Adrenal gland (tissue), 9 donors: ENCODE measurements at regions not wholly inside any gene's neighbourhood (a gene's known extent, or its start where the extent isn't known, plus 50 kb on each side); places are given as distances from the start of the nearest gene placed in this dataset.

ENCODE experiments used
- DNase-seq, 7 donors: peaks; one replicate each; pipeline ENCODE4 v3.0.0-alpha.2; 2019 to 2020
- H3K27ac ChIP-seq, 5 donors: fragments of 200-600 bp; sonication (generic) in 4 of 5; 1 replicate in 3 of 5; 2 replicates in 2 of 5; pipeline versions ENCODE4 v1.5.1 to v1.8.0; 2016 to 2020; ENCODE audit warnings: mild to moderate bottlenecking in 1 of 5
- H3K27me3 ChIP-seq: fragments of 200-600 bp; 2 replicates; pipeline ENCODE4 v1.8.0; 2021
- H3K36me3 ChIP-seq, 2 donors: fragments of 200-600 bp; replicated peaks in 1 of 2; 1 replicate in 1 of 2; 2 replicates in 1 of 2; pipeline versions ENCODE4 v1.5.1 to v1.8.0; 2018 to 2022
- H3K4me1 ChIP-seq, 2 donors: fragments of 200-600 bp; replicated peaks in 1 of 2; 1 replicate in 1 of 2; 2 replicates in 1 of 2; pipeline versions ENCODE4 v1.5.1 to v1.8.0; 2018 to 2021
- H3K4me3 ChIP-seq, 4 donors: fragments of 200-600 bp; sonication (generic) in 3 of 4; one replicate each; pipeline ENCODE4 v1.5.1; 2016 to 2018
- H3K9me3 ChIP-seq, 3 donors: fragments of 200-600 bp; sonication (generic) in 1 of 3; replicated peaks in 1 of 3; 1 replicate in 2 of 3; 2 replicates in 1 of 3; pipeline versions ENCODE4 v1.5.1 to v1.8.0; 2016 to 2021
- CTCF ChIP-seq, 6 experiments: fragments of 450-650 bp in 4 of 6; fragments of 200-600 bp in 2 of 6; sonication (generic) in 1 of 6; IDR thresholded peaks; 1 replicate in 5 of 6; 2 replicates in 1 of 6; pipeline versions ENCODE4 v1.5.1 to v1.8.0; 2016 to 2021; ENCODE audit warnings: antibody characterized with exemption in 6 of 6, mild to moderate bottlenecking in 2 of 6, moderate library complexity in 1 of 6
- POLR2A ChIP-seq, 2 donors: fragments of 450-650 bp; IDR thresholded peaks; one replicate each; pipeline ENCODE4 v1.6.1; 2017; ENCODE audit warnings: antibody characterized with exemption in 2 of 2, mild to moderate bottlenecking in 2 of 2, moderate library complexity in 1 of 2
- WGBS, 4 donors: extraction: QIAGEN DNeasy Blood & Tissue Kit in 2 of 4; methylation state at CpG; one replicate each; pipeline versions ENCODE4 v1.1.5 to v1.1.7; 2013 to 2017; 5-methylcytosine and 5-hydroxymethylcytosine counted together
- intact Hi-C, 2 donors: fragments of 100-400 bp; cut with DNase I; formaldehyde crosslinking; loops; one replicate each; pipeline versions ENCODE4 v1.14.1 to v1.15.0; 2022 to 2023
- donor health status: healthy with polysubstance abuse.
- donor health status: Bipolar disorder and iron deficiency.
- donor health status: DM: yes; HTN: yes; CAD: no.
- donor health status: DM: no; HTN: no; CAD: no.
- donor health status: DM: no; HTN: no; CAD: no.

GRCh38 chr7:42534441-42534840 lies 297.4 kb upstream of the GLI3 start:
- Histone ChIP-seq H3K4me3 (no peak overlapping the region), H3K36me3 (no peaks in the 10 kb centered on the region), H3K27me3 (no peaks in the 10 kb centered on the region), H3K27ac (no peak overlapping the region), H3K4me1 (no peaks in the 10 kb centered on the region), H3K9me3 (no peaks in the 10 kb centered on the region)
- intact Hi-C loops: no loop called here
- no peak for DNase-seq
- WGBS, 4 donors: 85 to 100% (median 91%) methylated on average over 1 of the region's 1 CpG
- TF ChIP-seq CTCF (IDR thresholded peaks at IDR 0.05): no peak
- no peak for TF ChIP-seq POLR2A (IDR thresholded peaks at IDR 0.05)

- 85 to 90% (median 85%) methylated on average over 2 of the region's 2 CpGs; no CpG with 5 or more reads in 1 of the 4 donors for WGBS, 4 donors
- Histone ChIP-seq H3K36me3 (no peaks in the 10 kb centered on the region), H3K27me3 (no peaks in the 10 kb centered on the region), H3K4me3 (no peak overlapping the region), H3K27ac (no peak overlapping the region), H3K4me1 (no peaks in the 10 kb centered on the region), H3K9me3 (no peaks in the 10 kb centered on the region)
- TF ChIP-seq CTCF (IDR thresholded peaks at IDR 0.05) (no peak), POLR2A (IDR thresholded peaks at IDR 0.05) (no peak)
- DNase-seq: no peak
- intact Hi-C loops: no loop called here
Measured at GRCh38 chr7:42527004-42527403, 290.0 kb upstream of the GLI3 start.

GRCh38 chr7:42522227-42522991 lies 285.4 kb upstream of the GLI3 start:
- Histone ChIP-seq H3K4me1 (no peaks in the 10 kb centered on the region), H3K4me3 (no peak overlapping the region), H3K27me3 (no peaks in the 10 kb centered on the region), H3K27ac (no peak overlapping the region), H3K9me3 (no peaks in the 10 kb centered on the region), H3K36me3 (no peaks in the 10 kb centered on the region)
- WGBS, 4 donors: 67 to 75% (median 71%) methylated on average over 17 to 19 of the region's 19 CpGs
- no peak for DNase-seq
- intact Hi-C loops: no loop called here
- TF ChIP-seq POLR2A (IDR thresholded peaks at IDR 0.05) (no peak), CTCF (IDR thresholded peaks at IDR 0.05) (no peak)

GRCh38 chr7:42511027-42511426 lies 274.0 kb upstream of the GLI3 start:
- no peaks in the 10 kb centered on the region for H3K9me3 ChIP-seq
- no peak overlapping the region for H3K4me3 ChIP-seq
- no peaks in the 10 kb centered on the region for H3K4me1 ChIP-seq
- WGBS, 4 donors: 88 to 100% (median 96%) methylated on average over 2 of the region's 2 CpGs
- H3K36me3 ChIP-seq: no peaks in the 10 kb centered on the region
- DNase-seq: no peak
- intact Hi-C loops: no loop called here
- no peak for TF ChIP-seq CTCF (IDR thresholded peaks at IDR 0.05)
- TF ChIP-seq POLR2A (IDR thresholded peaks at IDR 0.05): no peak
- H3K27ac ChIP-seq: no peak overlapping the region
- no peaks in the 10 kb centered on the region for H3K27me3 ChIP-seq
